HG03571 (cell line): ENCODE measurements at regions not wholly inside any gene's neighbourhood (a gene's known extent, or its start where the extent isn't known, plus 50 kb on each side); places are given as distances from the start of the nearest gene placed in this dataset.

ENCODE experiments used
- ATAC-seq: cut with Tn5 transposase; IDR thresholded peaks from one replicate; pipeline ENCODE4 v1.9.1; 2021; ENCODE audit not compliant: unreplicated experiment

GRCh38 chr9:86893811-86894490 lies 53.4 kb downstream of the GAS1 start:
- ATAC-seq, result no peak

DNA sequence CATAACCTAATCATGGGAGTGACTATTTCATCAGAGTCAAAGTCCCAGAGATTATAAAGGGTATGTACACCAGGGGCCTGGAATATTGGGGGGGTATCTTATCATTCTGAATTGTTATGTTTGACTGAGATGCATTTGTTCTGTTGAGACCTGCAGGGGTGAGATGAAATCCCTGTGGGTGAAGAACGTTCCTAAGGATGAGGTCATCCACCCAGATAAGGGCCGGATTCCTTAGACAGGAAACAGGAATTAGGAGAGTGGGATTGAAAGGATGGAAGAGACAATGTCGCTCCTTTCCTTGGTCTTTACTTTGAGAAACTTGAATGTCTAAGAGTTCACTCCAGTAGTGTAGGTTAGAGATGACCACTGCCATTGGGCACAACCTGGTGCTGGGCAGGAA lies 54.7 kb downstream of the GAS1 start:
- ATAC-seq, result no peak

DNA sequence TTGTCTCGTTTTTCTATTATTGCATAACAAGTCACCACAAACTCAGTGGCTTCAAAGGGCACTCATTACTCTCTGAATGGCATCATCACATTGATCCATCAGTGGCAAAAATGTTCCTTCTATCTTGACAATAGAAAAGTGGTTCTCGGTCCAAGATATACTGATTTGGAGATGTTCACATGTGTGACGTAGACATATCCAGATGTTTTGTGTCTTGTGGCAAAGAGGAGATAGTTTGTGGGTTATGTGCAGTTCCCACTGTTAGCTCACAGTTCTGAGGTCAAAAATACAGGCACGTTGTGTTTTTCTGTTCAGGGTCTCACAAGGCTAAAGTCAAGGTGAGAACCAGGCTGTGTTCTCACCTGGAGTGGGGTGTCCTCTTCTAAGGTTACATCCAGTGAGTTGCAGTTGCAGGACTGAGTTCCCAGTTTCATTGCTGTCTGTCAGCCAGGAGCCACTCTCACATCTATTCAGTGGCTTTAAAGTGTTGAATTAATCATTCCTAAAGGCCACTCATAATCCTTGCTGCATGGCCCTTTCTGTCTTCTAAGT lies 55.3 kb downstream of the GAS1 start:
- ATAC-seq, result no peak

DNA sequence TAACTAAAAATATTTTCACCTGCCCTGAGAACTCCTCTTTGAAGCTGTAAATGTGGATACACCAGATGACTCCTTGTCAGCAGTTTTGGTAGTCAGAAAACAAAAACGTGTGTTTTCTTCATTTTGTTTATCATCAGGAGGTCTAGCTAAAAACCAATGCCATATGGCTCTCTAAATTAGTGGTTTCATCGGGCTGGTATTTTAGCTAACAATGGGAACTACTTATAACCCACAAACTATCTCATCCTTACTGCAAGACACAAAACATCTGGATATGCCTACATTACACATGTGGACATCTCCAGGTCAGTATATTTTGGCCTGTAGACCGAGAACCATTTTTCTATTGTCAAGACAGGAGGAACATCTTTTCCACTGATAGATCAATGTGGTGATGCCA lies 56.2 kb downstream of the GAS1 start:
- no peak for ATAC-seq

GRCh38 chr9:86885232-86885631 lies 62.1 kb downstream of the GAS1 start:
- ATAC-seq, result no peak

DNA sequence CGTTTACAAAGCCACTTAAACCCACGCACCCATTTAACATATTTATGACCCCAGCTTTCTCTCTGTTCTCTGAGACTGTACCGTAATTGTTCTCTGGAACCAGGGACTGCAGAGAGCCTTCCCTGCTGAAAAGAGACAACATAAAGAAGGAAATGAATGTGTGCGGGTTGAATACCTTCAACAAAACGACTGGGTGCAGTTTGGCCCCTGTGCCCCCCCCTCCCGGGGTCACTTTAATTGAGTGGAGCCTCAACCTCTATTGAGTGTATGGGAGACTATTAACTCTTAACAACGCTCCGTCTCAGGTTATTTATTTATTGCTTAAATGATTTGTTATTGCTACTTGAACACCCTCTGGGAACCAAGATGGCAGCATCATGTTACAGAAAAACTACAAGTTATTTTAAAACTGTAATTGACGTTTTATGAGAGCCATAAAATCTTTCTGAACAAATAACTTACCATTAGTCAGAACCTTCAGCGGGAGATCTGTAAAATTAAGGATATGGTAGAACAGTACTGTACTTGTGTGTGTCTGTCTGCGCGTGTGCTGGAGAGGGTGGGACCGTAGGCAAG lies 70.6 kb downstream of the GAS1 start:
- no peak for ATAC-seq

GRCh38 chr9:86868616-86869015 lies 78.7 kb downstream of the GAS1 start:
- ATAC-seq, result no peak

DNA sequence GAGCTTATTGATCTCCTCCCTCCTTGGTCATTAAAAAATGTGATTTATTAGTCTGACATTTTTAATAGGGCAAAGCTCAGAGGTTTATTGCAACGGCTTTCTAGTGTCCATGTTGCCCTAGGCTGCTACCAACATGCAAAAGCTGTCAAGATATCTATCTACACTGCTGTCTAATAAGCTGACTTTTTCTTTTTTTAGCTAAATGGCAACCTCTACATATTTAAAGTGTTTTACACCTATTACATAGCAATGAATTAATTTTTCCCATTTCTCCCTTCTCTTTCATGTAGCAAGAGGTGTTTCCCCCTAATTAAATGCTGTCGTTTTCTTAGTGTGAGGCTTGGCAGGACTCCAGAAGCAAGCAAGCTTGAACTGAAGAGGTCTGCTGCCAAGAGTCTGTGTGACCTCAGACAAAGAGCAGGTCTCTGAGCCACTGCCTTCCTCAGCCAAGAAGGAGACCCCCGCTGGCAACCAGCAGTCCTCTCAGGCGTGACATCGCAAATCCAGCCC lies 79.4 kb downstream of the GAS1 start:
- ATAC-seq, result no peak

GRCh38 chr9:86865952-86866351 lies 81.4 kb downstream of the GAS1 start:
- no peak for ATAC-seq

DNA sequence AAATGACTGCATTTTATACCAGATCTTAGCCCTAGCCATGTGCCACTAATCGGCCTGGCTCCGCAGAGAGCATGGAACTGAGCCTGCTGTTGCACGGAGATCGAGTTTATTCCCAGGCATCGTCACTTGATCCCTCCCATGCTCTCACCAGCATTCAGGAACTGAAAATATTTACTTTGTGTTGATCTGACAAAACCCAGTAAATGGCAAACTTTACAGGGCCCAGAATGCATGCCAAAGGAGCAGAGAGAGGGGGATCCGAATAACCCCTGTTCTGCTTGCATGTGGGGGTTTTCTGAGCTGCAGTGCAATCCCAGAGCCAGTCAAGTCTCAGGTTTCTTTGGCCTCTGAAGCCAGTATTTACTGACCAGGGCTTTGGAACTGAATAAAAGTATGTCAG lies 87.3 kb downstream of the GAS1 start:
- no peak for ATAC-seq

GRCh38 chr9:86859056-86859455 lies 88.2 kb downstream of the GAS1 start:
- no peak for ATAC-seq

DNA sequence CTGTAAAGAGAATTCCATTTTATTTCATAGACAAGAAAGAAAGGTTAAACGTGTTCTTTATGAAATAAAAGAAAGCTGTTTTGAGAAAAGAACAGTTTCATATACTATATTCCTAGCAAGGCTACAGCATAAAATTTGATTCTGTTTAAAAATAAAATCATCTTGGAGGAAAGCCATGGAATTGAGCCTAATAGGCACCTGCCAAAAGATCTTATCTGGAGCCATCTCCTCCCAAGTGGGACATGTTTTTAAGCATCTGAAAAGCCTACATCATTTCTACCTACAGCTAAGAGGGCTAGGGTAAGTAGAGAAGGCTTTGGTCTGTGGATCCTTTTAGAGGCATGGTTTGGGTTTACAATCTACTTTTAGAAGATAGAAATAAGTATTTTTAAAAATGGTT lies 89.3 kb downstream of the GAS1 start:
- ATAC-seq, result no peak

DNA sequence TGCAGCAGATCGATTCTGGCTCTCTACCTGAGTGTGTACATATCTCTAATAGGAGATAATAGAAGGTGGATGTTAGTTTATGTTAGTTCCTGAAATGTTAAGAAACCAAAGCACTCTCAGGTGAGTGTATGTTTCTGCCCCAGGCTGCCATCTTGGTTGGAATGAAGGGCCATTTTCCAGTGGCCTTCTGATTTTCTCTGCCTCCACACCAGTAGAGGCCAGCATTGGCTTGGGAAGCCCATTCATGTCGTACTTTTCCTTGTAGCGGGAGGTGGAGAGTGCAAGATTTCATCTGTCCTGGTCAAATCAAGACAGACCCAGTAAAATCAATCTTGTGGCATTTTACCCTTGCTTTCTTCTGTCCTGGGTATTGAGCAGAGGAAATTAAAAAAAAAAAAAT lies 91.0 kb downstream of the GAS1 start:
- ATAC-seq, result no peak

GRCh38 chr9:86854898-86855523 lies 92.3 kb downstream of the GAS1 start:
- ATAC-seq, result no peak

- no peak for ATAC-seq
Observed at GRCh38 chr9:86846656-86847055, 100.7 kb downstream of the GAS1 start.

- ATAC-seq, result no peak
Observed at GRCh38 chr9:86843206-86843605, 104.1 kb downstream of the GAS1 start.

DNA sequence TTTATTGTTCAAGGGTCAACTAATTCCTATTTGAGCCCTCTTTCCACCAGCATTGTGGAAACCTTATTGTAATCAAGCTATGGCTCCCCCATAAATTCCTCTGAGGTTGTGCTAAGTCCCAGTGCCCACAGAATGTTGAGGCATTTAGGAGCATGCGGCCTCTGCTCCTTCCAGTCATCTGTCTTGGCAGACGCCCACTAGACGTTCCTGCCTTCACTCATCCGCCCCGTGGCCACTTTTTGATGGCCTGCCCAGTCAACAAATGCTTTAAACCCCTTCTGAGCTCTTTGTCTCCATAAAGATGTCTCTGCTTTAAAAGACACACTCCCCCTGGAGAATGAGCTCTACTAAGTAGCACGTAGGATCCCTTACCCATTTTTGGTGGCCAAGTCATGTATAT lies 104.7 kb downstream of the GAS1 start:
- ATAC-seq, result no peak

- no peak for ATAC-seq
Observed at GRCh38 chr9:86839522-86839921, 107.8 kb downstream of the GAS1 start.

DNA sequence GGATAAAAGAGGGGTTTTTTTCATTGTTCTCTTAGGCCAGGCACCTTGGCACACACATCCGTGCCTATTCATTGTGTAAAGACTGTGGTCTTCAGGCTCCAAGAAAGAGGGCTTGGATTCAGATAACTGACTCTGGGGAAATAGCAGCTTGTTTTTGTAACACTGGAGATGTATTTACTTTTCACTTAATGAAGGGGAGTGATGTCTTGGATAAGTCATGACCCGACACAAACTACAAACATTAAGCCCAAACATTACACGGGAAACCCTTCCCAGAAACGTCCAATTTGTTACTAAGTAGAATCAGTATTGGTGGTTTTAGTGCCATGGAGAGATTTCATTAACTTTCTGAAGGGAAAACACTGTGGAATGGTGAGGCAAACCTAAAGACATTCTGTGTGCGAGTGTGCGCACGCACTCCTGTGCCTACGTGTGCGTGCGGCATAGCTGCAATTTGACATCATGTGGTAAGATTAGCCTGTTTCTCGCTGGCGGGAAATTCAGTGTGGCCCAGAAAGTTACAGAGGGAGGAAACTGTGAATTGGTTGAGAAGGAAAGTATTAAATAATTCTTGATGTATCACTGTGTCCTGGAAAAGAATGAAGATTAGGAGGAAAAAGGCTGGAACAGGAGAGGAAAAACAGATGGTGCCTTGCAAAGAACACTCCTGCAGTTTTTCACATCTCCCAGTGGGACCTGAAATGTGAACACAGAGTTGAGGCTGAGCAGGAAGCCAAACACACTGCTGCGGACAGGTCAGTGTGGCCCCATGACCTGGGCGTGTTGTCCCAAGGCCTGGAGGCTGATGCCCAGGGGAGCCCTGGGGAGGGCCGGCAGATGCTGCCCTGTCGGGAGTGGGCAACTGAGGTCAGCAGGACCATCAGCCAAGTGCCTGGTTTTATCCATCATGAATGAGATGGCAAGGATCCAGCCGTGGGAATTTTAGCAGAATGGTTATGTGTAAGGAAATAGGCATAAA lies 108.5 kb downstream of the GAS1 start:
- ATAC-seq, result no peak

GRCh38 chr9:86837345-86837744 lies 110.0 kb downstream of the GAS1 start:
- ATAC-seq, result no peak

DNA sequence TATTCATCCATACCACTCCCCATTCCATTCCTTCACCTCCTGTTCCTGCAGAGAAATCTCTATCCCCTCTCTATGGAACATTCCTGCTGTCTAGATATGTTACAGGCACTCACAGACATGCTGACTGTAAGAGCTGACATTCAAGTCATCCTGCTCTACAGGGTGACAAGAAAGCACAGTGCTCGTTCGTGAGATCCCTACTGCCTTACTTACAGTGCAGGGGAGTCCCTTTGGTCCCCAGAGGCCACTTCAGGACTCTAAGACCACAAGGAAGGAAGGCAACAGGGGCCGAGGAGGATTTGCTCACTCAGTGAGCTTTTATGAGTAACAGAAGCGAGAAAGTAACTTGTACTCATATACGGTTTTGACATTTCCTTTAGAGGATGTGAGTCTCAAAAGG lies 110.5 kb downstream of the GAS1 start:
- no peak for ATAC-seq
